HAP-1 (cell line): ENCODE measurements at regions not wholly inside any gene's neighbourhood (a gene's known extent, or its start where the extent isn't known, plus 50 kb on each side); places are given as distances from the start of the nearest gene placed in this dataset.
"Not testable (repeated sequence)": the region's sequence is repeated elsewhere in the genome, so short reads cannot be mapped to it uniquely, and the experiment has no call there.

ENCODE experiments used
- DNase-seq, 2 experiments: peaks; one replicate each; pipeline ENCODE4 v3.0.0-alpha.2; 2016 to 2020; ENCODE audit warnings: low spot score in 2 of 2
- H3K27me3 ChIP-seq: fragments of 250-450 bp; sonication (Bioruptor Pico); 2 replicates; pipeline ENCODE4 v1.5.1; 2020; ENCODE audit warnings: low read depth, mild to moderate bottlenecking, moderate library complexity
- H3K36me3 ChIP-seq: fragments of 250-450 bp; sonication (Bioruptor Pico); replicated peaks from 2 replicates; pipeline ENCODE4 v1.5.1; 2020; ENCODE audit warnings: mild to moderate bottlenecking
- H3K4me1 ChIP-seq: fragments of 250-450 bp; sonication (Bioruptor Pico); 2 replicates; pipeline ENCODE4 v1.5.1; 2020; ENCODE audit warnings: mild to moderate bottlenecking
- H3K4me3 ChIP-seq: fragments of 250-450 bp; sonication (Bioruptor Pico); 2 replicates; pipeline ENCODE4 v1.5.1; 2020; ENCODE audit warnings: mild to moderate bottlenecking, moderate library complexity
- H3K9me3 ChIP-seq: fragments of 250-450 bp; sonication (Bioruptor Pico); 2 replicates; pipeline ENCODE4 v1.5.1; 2020; ENCODE audit warnings: mild to moderate bottlenecking, moderate library complexity
- in situ Hi-C: fragments of 300-500 bp; cut with MboI; formaldehyde crosslinking; loops from 3 replicates; pipeline ENCODE4 v1.14.3; 2020; ENCODE audit warnings: low sequenced_read_pairs, inconsistent platforms, mixed read lengths

GRCh38 chr16:35148748-35149147 lies 1689.3 kb downstream of the TP53TG3F start:
- no peaks in the 10 kb centered on the region for H3K27me3 ChIP-seq
- no peaks in the 10 kb centered on the region for H3K36me3 ChIP-seq
- no peak for DNase-seq
- no peaks in the 10 kb centered on the region for H3K9me3 ChIP-seq
- no peaks in the 10 kb centered on the region for H3K4me1 ChIP-seq
- in situ Hi-C loops: no loop called here
- no peak overlapping the region for H3K4me3 ChIP-seq

GRCh38 chr16:35149550-35149949 lies 1690.1 kb downstream of the TP53TG3F start:
- no peak for DNase-seq
- no peak overlapping the region for H3K4me3 ChIP-seq
- in situ Hi-C loops: no loop called here
- no peaks in the 10 kb centered on the region for H3K36me3 ChIP-seq
- H3K27me3 ChIP-seq: no peaks in the 10 kb centered on the region
- H3K9me3 ChIP-seq: no peaks in the 10 kb centered on the region
- H3K4me1 ChIP-seq: no peaks in the 10 kb centered on the region

- Histone ChIP-seq H3K36me3 (no peaks in the 10 kb centered on the region), H3K27me3 (no peaks in the 10 kb centered on the region), H3K4me1 (no peaks in the 10 kb centered on the region), H3K9me3 (no peaks in the 10 kb centered on the region), H3K4me3 (no peak overlapping the region)
- in situ Hi-C loops: no loop called here
- DNase-seq: no peak
These were observed 1691.4 kb downstream of the TP53TG3F start for GRCh38 chr16:35150805-35151312.

GRCh38 chr16:35152067-35152627 lies 1692.7 kb downstream of the TP53TG3F start:
- Histone ChIP-seq H3K27me3 (no peaks in the 10 kb centered on the region), H3K4me1 (no peaks in the 10 kb centered on the region), H3K9me3 (0 out of 2 replicates have a peak, but pooled peaks cover 2% of the 10 kb centered on the region), H3K4me3 (no peak overlapping the region), H3K36me3 (no peaks in the 10 kb centered on the region)
- in situ Hi-C loops: no loop called here
- no peak for DNase-seq

- H3K4me3 ChIP-seq: no peak overlapping the region
- H3K9me3 ChIP-seq: 0 out of 2 replicates have a peak, but pooled peaks cover 2% of the 10 kb centered on the region
- DNase-seq: no peak
- in situ Hi-C loops: no loop called here
- no peaks in the 10 kb centered on the region for H3K36me3 ChIP-seq
- H3K27me3 ChIP-seq: no peaks in the 10 kb centered on the region
- no peaks in the 10 kb centered on the region for H3K4me1 ChIP-seq
These were observed 1695.2 kb downstream of the TP53TG3F start for GRCh38 chr16:35154627-35155026.

- H3K36me3 ChIP-seq, in situ Hi-C loops, H3K4me3 ChIP-seq, H3K9me3 ChIP-seq, H3K4me1 ChIP-seq, DNase-seq, H3K27me3 ChIP-seq: not testable (repeated sequence)
These were observed 1698.1 kb downstream of the TP53TG3F start for GRCh38 chr16:35157549-35157948.

GRCh38 chr16:35169324-35169723 lies 1709.9 kb downstream of the TP53TG3F start:
- H3K27me3 ChIP-seq, H3K36me3 ChIP-seq, H3K4me3 ChIP-seq, in situ Hi-C loops, H3K4me1 ChIP-seq, DNase-seq, H3K9me3 ChIP-seq: not testable (repeated sequence)

GRCh38 chr16:35170061-35170460 lies 1710.6 kb downstream of the TP53TG3F start:
- H3K27me3 ChIP-seq, DNase-seq, H3K4me1 ChIP-seq, H3K4me3 ChIP-seq, in situ Hi-C loops, H3K36me3 ChIP-seq, H3K9me3 ChIP-seq: not testable (repeated sequence)

- DNase-seq: no peak
- Histone ChIP-seq H3K4me1 (no peaks in the 10 kb centered on the region), H3K9me3 (no peaks in the 10 kb centered on the region), H3K4me3 (no peak overlapping the region), H3K36me3 (no peaks in the 10 kb centered on the region), H3K27me3 (no peaks in the 10 kb centered on the region)
- in situ Hi-C loops: no loop called here
These were observed 1711.2 kb downstream of the TP53TG3F start for GRCh38 chr16:35170610-35171009.

- Histone ChIP-seq H3K4me1 (no peaks in the 10 kb centered on the region), H3K27me3 (no peaks in the 10 kb centered on the region), H3K9me3 (no peaks in the 10 kb centered on the region), H3K4me3 (no peak overlapping the region), H3K36me3 (no peaks in the 10 kb centered on the region)
- in situ Hi-C loops: no loop called here
- DNase-seq: no peak
These were observed 1711.7 kb downstream of the TP53TG3F start for GRCh38 chr16:35171106-35171505.

GRCh38 chr16:35173295-35173694 lies 1713.9 kb downstream of the TP53TG3F start:
- in situ Hi-C loops: no loop called here
- H3K4me3 ChIP-seq: no peak overlapping the region
- no peaks in the 10 kb centered on the region for H3K27me3 ChIP-seq
- H3K36me3 ChIP-seq: no peaks in the 10 kb centered on the region
- no peak for DNase-seq
- H3K9me3 ChIP-seq: no peaks in the 10 kb centered on the region
- H3K4me1 ChIP-seq: no peaks in the 10 kb centered on the region

GRCh38 chr16:35174016-35174415 lies 1714.6 kb downstream of the TP53TG3F start:
- no peaks in the 10 kb centered on the region for H3K9me3 ChIP-seq
- no peak for DNase-seq
- H3K4me3 ChIP-seq: no peak overlapping the region
- H3K27me3 ChIP-seq: no peaks in the 10 kb centered on the region
- no peaks in the 10 kb centered on the region for H3K4me1 ChIP-seq
- no peaks in the 10 kb centered on the region for H3K36me3 ChIP-seq
- in situ Hi-C loops: no loop called here

GRCh38 chr16:35176449-35176848 lies 1717.0 kb downstream of the TP53TG3F start:
- in situ Hi-C loops: no loop called here
- Histone ChIP-seq H3K4me3 (no peak overlapping the region), H3K9me3 (no peaks in the 10 kb centered on the region), H3K27me3 (no peaks in the 10 kb centered on the region), H3K4me1 (no peaks in the 10 kb centered on the region), H3K36me3 (no peaks in the 10 kb centered on the region)
- DNase-seq: no peak

- no peak overlapping the region for H3K4me3 ChIP-seq
- H3K36me3 ChIP-seq: no peaks in the 10 kb centered on the region
- in situ Hi-C loops: no loop called here
- no peaks in the 10 kb centered on the region for H3K4me1 ChIP-seq
- H3K27me3 ChIP-seq: no peaks in the 10 kb centered on the region
- no peak for DNase-seq
- H3K9me3 ChIP-seq: no peaks in the 10 kb centered on the region
These were observed 1718.4 kb downstream of the TP53TG3F start for GRCh38 chr16:35177851-35178250.

GRCh38 chr16:35180970-35181369 lies 1721.6 kb downstream of the TP53TG3F start:
- no peaks in the 10 kb centered on the region for H3K36me3 ChIP-seq
- in situ Hi-C loops: no loop called here
- no peaks in the 10 kb centered on the region for H3K4me1 ChIP-seq
- H3K4me3 ChIP-seq: no peak overlapping the region
- no peak for DNase-seq
- no peaks in the 10 kb centered on the region for H3K9me3 ChIP-seq
- H3K27me3 ChIP-seq: no peaks in the 10 kb centered on the region
